ENCODE measurements at regions not wholly inside any gene's neighbourhood (a gene's known extent, or its start where the extent isn't known, plus 50 kb on each side); places are given as distances from the start of the nearest gene placed in this dataset.
"Not testable (repeated sequence)": the region's sequence is repeated elsewhere in the genome, so short reads cannot be mapped to it uniquely, and the experiment has no call there.

GRCh38 chr1:228681076-228681565 lies 54.2 kb upstream of the RHOU start:
- not testable (repeated sequence) for DNase-seq

- DNase-seq: no peak
Measured at GRCh38 chr1:228683428-228683827, 51.9 kb upstream of the RHOU start.

GRCh38 chr1:228684607-228685006 lies 50.7 kb upstream of the RHOU start:
- DNase-seq: no peak

- DNase-seq: no peak
Measured at GRCh38 chr1:228685081-228685660, 50.1 kb upstream of the RHOU start.
